Lung (tissue), 11 donors: ENCODE measurements at regions not wholly inside any gene's neighbourhood (a gene's known extent, or its start where the extent isn't known, plus 50 kb on each side); places are given as distances from the start of the nearest gene placed in this dataset.

Experiments used
- ATAC-seq: fragments of 200-7000 bp; cut with Tn5 transposase; one replicate; pipeline ENCODE4 v1.9.1; 2020; ENCODE audit warnings: moderate number of reproducible peaks; ENCODE audit not compliant: insufficient read depth, low FRiP score
- DNase-seq, 3 donors: peaks; one replicate each; pipeline ENCODE4 v3.0.0-alpha.2; 2013 to 2017
- H3K27ac ChIP-seq, 2 donors: one replicate each; pipeline ENCODE4 v1.5.1; 2013; ENCODE audit warnings: mild to moderate bottlenecking in 2 of 2, moderate library complexity in 2 of 2, control low read depth in 1 of 2, inconsistent platforms in 1 of 2, low read depth in 1 of 2, low read length in 1 of 2
- H3K27me3 ChIP-seq, 3 donors: one replicate each; pipeline ENCODE4 v1.5.1; 2013; ENCODE audit warnings: low read length in 2 of 3; ENCODE audit not compliant: control insufficient read depth in 3 of 3, insufficient read depth in 3 of 3
- H3K36me3 ChIP-seq, 4 donors: one replicate each; pipeline ENCODE4 v1.5.1; 2013; ENCODE audit warnings: low read length in 4 of 4, mild to moderate bottlenecking in 1 of 4, moderate library complexity in 1 of 4; ENCODE audit not compliant: control insufficient read depth in 4 of 4, insufficient read depth in 4 of 4
- H3K4me1 ChIP-seq, 5 donors: one replicate each; pipeline ENCODE4 v1.5.1; 2013; ENCODE audit warnings: low read length in 5 of 5, mild to moderate bottlenecking in 2 of 5, moderate library complexity in 1 of 5; ENCODE audit not compliant: control insufficient read depth in 5 of 5, insufficient read depth in 5 of 5
- H3K4me3 ChIP-seq: one replicate; pipeline ENCODE4 v1.5.1; 2013; ENCODE audit warnings: mild to moderate bottlenecking, control low read depth, moderate library complexity
- H3K9ac ChIP-seq, 2 donors: one replicate each; pipeline ENCODE4 v1.5.1; 2013; ENCODE audit warnings: low read length in 2 of 2, control low read depth in 1 of 2; ENCODE audit not compliant: insufficient read depth in 1 of 2
- H3K9me3 ChIP-seq, 4 donors: one replicate each; pipeline ENCODE4 v1.5.1; 2013; ENCODE audit warnings: low read length in 3 of 4, mild to moderate bottlenecking in 1 of 4, moderate library complexity in 1 of 4; ENCODE audit not compliant: control insufficient read depth in 4 of 4, insufficient read depth in 3 of 4
- WGBS, 2 donors: extraction: QIAGEN DNeasy Blood & Tissue Kit; methylation state at CpG; one replicate each; pipeline ENCODE4 v1.1.7; 2013; 5-methylcytosine and 5-hydroxymethylcytosine counted together
- TF ChIP-seq, protein P1 (sequence below): IDR thresholded peaks from 2 replicates; pipeline ENCODE4 v1.5.1; 2012; ENCODE audit warnings: mild to moderate bottlenecking; ENCODE audit errors: control extremely low read depth, extremely low read depth
- donor health status: control.
- donor health status: control.
- donor health status: Bipolar disorder and iron deficiency.
- donor health status: healthy.
- donor health status: DM: yes; HTN: yes; CAD: no.

DNA sequence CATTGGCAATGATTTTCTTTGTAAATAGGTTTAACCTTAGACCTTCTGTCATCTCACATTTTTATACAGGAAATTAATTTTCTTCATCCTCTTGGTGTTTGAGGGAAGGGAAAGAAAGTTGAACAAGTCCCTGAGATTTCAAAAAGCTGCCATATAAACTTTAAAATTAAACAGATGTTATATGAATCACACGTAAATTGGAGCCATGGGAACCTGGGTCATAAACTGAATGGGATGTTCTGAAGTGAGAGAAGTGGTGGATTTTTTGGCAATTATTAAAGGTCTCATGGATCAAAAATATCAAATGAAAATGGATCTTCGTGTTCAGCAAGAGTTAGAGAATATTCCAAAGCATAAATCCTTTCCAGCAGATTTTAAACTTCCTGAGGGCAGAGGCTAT is 242.2 kb downstream of the DMRT2 start:
- DNase-seq (no peak), ATAC-seq (no peak)
- no peak overlapping the region for H3K27ac ChIP-seq
- peaks cover 0 to 3% (median 0%) of the 10 kb centered on the region in 4 donors for H3K9me3 ChIP-seq
- no peaks in the 10 kb centered on the region for H3K36me3 ChIP-seq
- H3K4me1 ChIP-seq, result no peaks in the 10 kb centered on the region
- 61 to 63% methylated on average over 2 of the region's 2 CpGs for WGBS, 2 donors
- no peak overlapping the region for H3K4me3 ChIP-seq
- TF ChIP-seq, protein P1, sequence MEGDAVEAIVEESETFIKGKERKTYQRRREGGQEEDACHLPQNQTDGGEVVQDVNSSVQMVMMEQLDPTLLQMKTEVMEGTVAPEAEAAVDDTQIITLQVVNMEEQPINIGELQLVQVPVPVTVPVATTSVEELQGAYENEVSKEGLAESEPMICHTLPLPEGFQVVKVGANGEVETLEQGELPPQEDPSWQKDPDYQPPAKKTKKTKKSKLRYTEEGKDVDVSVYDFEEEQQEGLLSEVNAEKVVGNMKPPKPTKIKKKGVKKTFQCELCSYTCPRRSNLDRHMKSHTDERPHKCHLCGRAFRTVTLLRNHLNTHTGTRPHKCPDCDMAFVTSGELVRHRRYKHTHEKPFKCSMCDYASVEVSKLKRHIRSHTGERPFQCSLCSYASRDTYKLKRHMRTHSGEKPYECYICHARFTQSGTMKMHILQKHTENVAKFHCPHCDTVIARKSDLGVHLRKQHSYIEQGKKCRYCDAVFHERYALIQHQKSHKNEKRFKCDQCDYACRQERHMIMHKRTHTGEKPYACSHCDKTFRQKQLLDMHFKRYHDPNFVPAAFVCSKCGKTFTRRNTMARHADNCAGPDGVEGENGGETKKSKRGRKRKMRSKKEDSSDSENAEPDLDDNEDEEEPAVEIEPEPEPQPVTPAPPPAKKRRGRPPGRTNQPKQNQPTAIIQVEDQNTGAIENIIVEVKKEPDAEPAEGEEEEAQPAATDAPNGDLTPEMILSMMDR, result no peak
- no peak overlapping the region for H3K9ac ChIP-seq
- peaks cover 0 to 3% (median 0%) of the 10 kb centered on the region in 3 donors for H3K27me3 ChIP-seq

DNA sequence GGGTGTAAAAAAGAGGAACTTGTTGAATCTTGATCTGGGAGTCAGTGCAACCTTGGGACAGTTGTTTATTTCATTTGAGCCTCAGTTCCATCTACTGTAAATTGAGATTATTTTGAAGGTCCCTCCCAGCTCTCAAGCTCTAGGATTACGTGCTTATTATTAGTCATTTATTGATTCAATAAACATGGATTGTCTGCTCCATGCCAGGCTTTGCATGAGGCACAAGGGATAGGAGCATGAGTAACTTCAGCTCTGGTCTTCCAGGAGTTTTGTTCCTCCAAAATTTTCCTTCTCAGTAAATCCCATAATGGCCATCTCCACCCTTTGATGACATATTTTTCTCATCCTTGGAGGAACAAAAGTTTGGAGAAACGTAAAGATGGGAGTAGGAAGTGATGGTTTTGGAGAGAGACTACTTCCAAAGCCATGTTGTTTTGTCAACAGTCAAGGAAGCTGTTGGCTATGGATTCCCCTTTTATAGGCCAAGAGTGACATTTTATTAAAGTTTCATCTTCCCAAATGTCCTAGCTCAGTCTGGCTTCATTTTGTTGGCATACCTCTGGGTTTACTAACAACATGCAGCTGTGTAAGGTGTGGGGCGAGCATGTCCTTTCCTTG is 244.6 kb downstream of the DMRT2 start:
- Histone ChIP-seq H3K27me3 (peaks cover 0 to 3% (median 0%) of the 10 kb centered on the region in 3 donors), H3K4me1 (no peaks in the 10 kb centered on the region)
- WGBS, 2 donors, result 63 to 66% methylated on average over 3 of the region's 3 CpGs

DNA sequence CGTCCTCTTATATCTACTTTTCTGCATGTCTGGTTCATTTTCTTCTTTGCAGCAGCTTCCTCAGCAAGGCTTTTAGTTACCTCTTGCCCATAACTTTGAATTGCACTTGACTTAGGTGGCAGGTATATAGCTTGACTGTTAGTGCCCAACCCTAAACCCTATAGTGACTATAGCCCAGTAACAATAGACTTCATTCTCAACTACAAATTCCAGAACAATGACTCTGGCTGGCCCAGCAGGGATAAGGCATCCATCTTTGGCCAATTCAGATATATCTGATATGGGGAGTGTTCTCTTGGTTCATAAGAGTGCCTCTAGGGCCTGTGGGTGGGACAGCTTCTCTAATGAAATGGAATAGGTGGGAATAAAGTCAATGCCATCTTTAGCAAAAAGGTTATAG is 246.2 kb downstream of the DMRT2 start:
- Histone ChIP-seq H3K4me1 (no peaks in the 10 kb centered on the region), H3K9ac (no peak overlapping the region), H3K36me3 (no peaks in the 10 kb centered on the region), H3K9me3 (peaks cover 0 to 3% (median 0%) of the 10 kb centered on the region in 4 donors), H3K27ac (no peak overlapping the region), H3K27me3 (peaks cover 0 to 3% (median 0%) of the 10 kb centered on the region in 3 donors), H3K4me3 (no peak overlapping the region)
- TF ChIP-seq, protein P1, result no peak
- WGBS, 2 donors, result 76 to 78% methylated on average over 1 of the region's 1 CpG
- ATAC-seq (no peak), DNase-seq (no peak)

More for the DNA sequence above, 244.6 kb downstream of the DMRT2 start:
- ATAC-seq (no peak), DNase-seq (no peak)
- H3K9me3 ChIP-seq, result peaks cover 0 to 3% (median 0%) of the 10 kb centered on the region in 4 donors
- no peak overlapping the region for H3K4me3 ChIP-seq
- TF ChIP-seq, protein P1, result no peak
- no peak overlapping the region for H3K27ac ChIP-seq
- no peak overlapping the region for H3K9ac ChIP-seq
- no peaks in the 10 kb centered on the region for H3K36me3 ChIP-seq

DNA sequence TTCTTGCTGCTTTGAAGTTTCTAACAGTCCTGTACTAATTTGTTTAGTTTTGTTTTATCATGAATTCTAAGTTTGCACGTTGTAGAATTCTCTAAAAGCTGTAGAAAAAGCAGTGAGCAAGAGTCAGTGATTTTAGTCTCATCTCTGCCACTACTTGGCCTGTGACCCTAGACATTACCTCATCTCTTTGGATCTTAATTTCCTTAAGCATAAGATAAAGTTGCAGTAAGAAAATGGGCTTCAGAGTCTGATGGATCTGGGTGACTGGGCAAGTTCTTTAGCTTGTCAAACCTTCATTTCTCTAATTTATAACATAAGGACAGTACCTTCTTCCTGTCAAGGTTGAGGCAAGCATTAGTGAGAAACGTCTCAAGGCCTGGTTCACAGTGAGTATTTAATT is 247.9 kb downstream of the DMRT2 start:
- WGBS, 2 donors, result 37 to 59% methylated on average over 2 of the region's 2 CpGs
- Histone ChIP-seq H3K4me3 (no peak overlapping the region), H3K36me3 (no peaks in the 10 kb centered on the region), H3K9ac (no peak overlapping the region), H3K9me3 (peaks cover 0 to 3% (median 0%) of the 10 kb centered on the region in 4 donors), H3K27ac (no peak overlapping the region), H3K27me3 (no peaks in the 10 kb centered on the region), H3K4me1 (no peaks in the 10 kb centered on the region)
- TF ChIP-seq, protein P1, result no peak
- DNase-seq, result no peak
- no peak for ATAC-seq
